ENCODE measurements at regions not wholly inside any gene's neighbourhood (a gene's known extent, or its start where the extent isn't known, plus 50 kb on each side); places are given as distances from the start of the nearest gene placed in this dataset.

DNA sequence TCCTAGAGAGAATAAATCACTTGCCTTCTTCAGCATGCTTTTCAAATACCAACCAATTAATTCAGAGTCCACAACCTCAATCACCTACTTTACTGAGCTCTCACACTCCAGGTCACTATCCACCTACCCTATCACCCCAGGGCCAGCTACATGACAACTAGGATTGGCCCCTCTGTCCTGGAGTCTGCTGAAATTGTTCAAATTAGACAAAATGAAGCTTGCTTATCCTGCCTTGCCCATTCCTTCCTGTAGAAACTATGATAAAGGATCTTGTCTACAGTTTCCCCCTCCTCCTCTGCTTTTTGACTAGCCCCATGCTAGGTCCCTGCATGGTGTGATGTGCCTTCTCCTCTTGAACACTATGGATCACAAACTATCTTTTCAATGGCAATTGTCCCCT lies 94.5 kb downstream of the JRKL start:
- no peak for TF ChIP-seq ZC3H4 (CRISPR knock-in tag; IDR thresholded peaks at IDR 0.05; ENCODE audit: borderline replicate concordance)
- no peak for TF ChIP-seq RAD21 (CRISPR knock-in tag; conservative IDR thresholded peaks at IDR 0.05 in 1 of 2, IDR thresholded peaks at IDR 0.05 in 1 of 2)
- no peak for TF ChIP-seq RCOR1 (IDR thresholded peaks at IDR 0.05; ENCODE audit: borderline replicate concordance in 1 of 2, low read depth in 2 of 2, low read length in 2 of 2)
- TF ChIP-seq, protein P1, sequence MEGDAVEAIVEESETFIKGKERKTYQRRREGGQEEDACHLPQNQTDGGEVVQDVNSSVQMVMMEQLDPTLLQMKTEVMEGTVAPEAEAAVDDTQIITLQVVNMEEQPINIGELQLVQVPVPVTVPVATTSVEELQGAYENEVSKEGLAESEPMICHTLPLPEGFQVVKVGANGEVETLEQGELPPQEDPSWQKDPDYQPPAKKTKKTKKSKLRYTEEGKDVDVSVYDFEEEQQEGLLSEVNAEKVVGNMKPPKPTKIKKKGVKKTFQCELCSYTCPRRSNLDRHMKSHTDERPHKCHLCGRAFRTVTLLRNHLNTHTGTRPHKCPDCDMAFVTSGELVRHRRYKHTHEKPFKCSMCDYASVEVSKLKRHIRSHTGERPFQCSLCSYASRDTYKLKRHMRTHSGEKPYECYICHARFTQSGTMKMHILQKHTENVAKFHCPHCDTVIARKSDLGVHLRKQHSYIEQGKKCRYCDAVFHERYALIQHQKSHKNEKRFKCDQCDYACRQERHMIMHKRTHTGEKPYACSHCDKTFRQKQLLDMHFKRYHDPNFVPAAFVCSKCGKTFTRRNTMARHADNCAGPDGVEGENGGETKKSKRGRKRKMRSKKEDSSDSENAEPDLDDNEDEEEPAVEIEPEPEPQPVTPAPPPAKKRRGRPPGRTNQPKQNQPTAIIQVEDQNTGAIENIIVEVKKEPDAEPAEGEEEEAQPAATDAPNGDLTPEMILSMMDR (IDR thresholded peaks at IDR 0.05 in 2 of 3, conservative IDR thresholded peaks at IDR 0.05 in 1 of 3; ENCODE audit: insufficient read depth in 2 of 3, low read depth in 1 of 3, low read length in 3 of 3): no peak
- TF ChIP-seq SMC3 (conservative IDR thresholded peaks at IDR 0.05; ENCODE audit: insufficient read depth, low read depth, low read length): no peak
- TF ChIP-seq SNRNP70 (optimal IDR thresholded peaks at IDR 0.05; ENCODE audit: low read depth, low read length): no peak
- TF ChIP-seq, protein P2, sequence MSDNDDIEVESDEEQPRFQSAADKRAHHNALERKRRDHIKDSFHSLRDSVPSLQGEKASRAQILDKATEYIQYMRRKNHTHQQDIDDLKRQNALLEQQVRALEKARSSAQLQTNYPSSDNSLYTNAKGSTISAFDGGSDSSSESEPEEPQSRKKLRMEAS (CRISPR knock-in tag; IDR thresholded peaks at IDR 0.05): no peak
- TF ChIP-seq, protein P3, sequence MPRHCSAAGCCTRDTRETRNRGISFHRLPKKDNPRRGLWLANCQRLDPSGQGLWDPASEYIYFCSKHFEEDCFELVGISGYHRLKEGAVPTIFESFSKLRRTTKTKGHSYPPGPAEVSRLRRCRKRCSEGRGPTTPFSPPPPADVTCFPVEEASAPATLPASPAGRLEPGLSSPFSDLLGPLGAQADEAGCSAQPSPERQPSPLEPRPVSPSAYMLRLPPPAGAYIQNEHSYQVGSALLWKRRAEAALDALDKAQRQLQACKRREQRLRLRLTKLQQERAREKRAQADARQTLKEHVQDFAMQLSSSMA (CRISPR knock-in tag; IDR thresholded peaks at IDR 0.05): no peak
- no peak for TF ChIP-seq ARID2 (IDR thresholded peaks at IDR 0.05)

All from K562 (cell line).